Spleen (tissue), 11 donors: ENCODE measurements at regions not wholly inside any gene's neighbourhood (a gene's known extent, or its start where the extent isn't known, plus 50 kb on each side); places are given as distances from the start of the nearest gene placed in this dataset.

Experiments
- DNase-seq: peaks from one replicate; pipeline ENCODE4 v3.0.0-alpha.2; 2020
- H3K27ac ChIP-seq, 8 donors: fragments of 200-600 bp; sonication (generic) in 7 of 8; 1 replicate in 4 of 8; 2 replicates in 4 of 8; pipeline versions ENCODE4 v1.5.0 to v1.8.0; 2016 to 2021; ENCODE audit warnings: inconsistent platforms in 4 of 8, mild to moderate bottlenecking in 4 of 8, moderate library complexity in 1 of 8
- H3K27me3 ChIP-seq, 7 donors: fragments of 200-600 bp; sonication (generic) in 6 of 7; replicated peaks in 1 of 7; 1 replicate in 4 of 7; 2 replicates in 3 of 7; pipeline versions ENCODE4 v1.5.0 to v1.8.0; 2016 to 2021; ENCODE audit warnings: inconsistent platforms in 3 of 7, mild to moderate bottlenecking in 1 of 7
- H3K36me3 ChIP-seq, 6 donors: fragments of 200-600 bp; sonication (generic) in 5 of 6; 1 replicate in 4 of 6; 2 replicates in 2 of 6; pipeline versions ENCODE4 v1.5.0 to v1.8.0; 2016 to 2021; ENCODE audit warnings: inconsistent platforms in 2 of 6
- H3K4me1 ChIP-seq, 6 donors: fragments of 200-600 bp; sonication (generic) in 5 of 6; 1 replicate in 3 of 6; 2 replicates in 3 of 6; pipeline versions ENCODE4 v1.5.0 to v1.8.0; 2016 to 2021; ENCODE audit warnings: inconsistent platforms in 3 of 6
- H3K4me3 ChIP-seq, 8 donors: fragments of 200-600 bp; sonication (generic) in 7 of 8; 1 replicate in 4 of 8; 2 replicates in 4 of 8; pipeline versions ENCODE4 v1.5.0 to v1.8.0; 2016 to 2021; ENCODE audit warnings: inconsistent platforms in 4 of 8, mild to moderate bottlenecking in 4 of 8, moderate library complexity in 2 of 8
- H3K9me3 ChIP-seq, 8 donors: fragments of 200-600 bp; sonication (generic) in 7 of 8; 1 replicate in 4 of 8; 2 replicates in 4 of 8; pipeline versions ENCODE4 v1.5.0 to v1.8.0; 2016 to 2021; ENCODE audit warnings: inconsistent platforms in 4 of 8
- CTCF ChIP-seq, 11 experiments: fragments of 200-600 bp in 7 of 11; fragments of 450-650 bp in 4 of 11; sonication (generic) in 4 of 11; IDR thresholded peaks in 8 of 11; conservative IDR thresholded peaks in 3 of 11; 1 replicate in 7 of 11; 2 replicates in 4 of 11; pipeline versions ENCODE4 v1.4.0 to v1.8.0; 2016 to 2021; ENCODE audit warnings: antibody characterized with exemption in 11 of 11, inconsistent platforms in 4 of 11, mild to moderate bottlenecking in 1 of 11
- POLR2A ChIP-seq, 3 donors: fragments of 450-650 bp; IDR thresholded peaks; one replicate each; pipeline ENCODE4 v1.5.1; 2017; ENCODE audit warnings: antibody characterized with exemption in 3 of 3, mild to moderate bottlenecking in 1 of 3
- POLR2AphosphoS5 ChIP-seq, 3 donors: sonication (generic); formaldehyde crosslinking; IDR thresholded peaks; one replicate each; pipeline ENCODE4 v1.5.1; 2017; ENCODE audit warnings: antibody characterized with exemption in 3 of 3
- WGBS, 5 donors: extraction: QIAGEN DNeasy Blood & Tissue Kit in 3 of 5; methylation state at CpG; one replicate each; pipeline versions ENCODE4 v1.1.5 to v1.1.7; 2013 to 2018; 5-methylcytosine and 5-hydroxymethylcytosine counted together
- intact Hi-C: fragments of 100-400 bp; cut with DNase I; formaldehyde crosslinking; loops from one replicate; pipeline ENCODE4 v1.15.0; 2023; ENCODE audit warnings: low total_unique reads
- donor health status: healthy with polysubstance abuse.
- donor health status: DM: no; HTN: no; CAD: no; lungs with moderate emphysema.
- donor health status: DM: no; HTN: no; CAD: no.
- donor health status: Bipolar disorder and iron deficiency.
- donor health status: healthy.
- donor health status: DM: no; HTN: no; CAD: no.
- donor health status: DM: yes; HTN: yes; CAD: no.

GRCh38 chr7:116443101-116443523 lies 56.4 kb upstream of the CAV2 start:
- intact Hi-C loops, result no loop called here
- no peak for DNase-seq

GRCh38 chr7:116443646-116444045 lies 55.9 kb upstream of the CAV2 start:
- no peak overlapping the region for H3K4me3 ChIP-seq
- no peak for DNase-seq
- H3K27me3 ChIP-seq, result no peaks in the 10 kb centered on the region
- intact Hi-C loops, result no loop called here
- H3K9me3 ChIP-seq, result no peaks in the 10 kb centered on the region
- H3K27ac ChIP-seq, result no peak overlapping the region
- TF ChIP-seq POLR2A (IDR thresholded peaks at IDR 0.05) (no peak), POLR2AphosphoS5 (IDR thresholded peaks at IDR 0.05) (no peak), CTCF (IDR thresholded peaks at IDR 0.05 in 8 of 11, conservative IDR thresholded peaks at IDR 0.05 in 3 of 11) (no peak)
- H3K4me1 ChIP-seq, result no peaks in the 10 kb centered on the region
- H3K36me3 ChIP-seq, result no peaks in the 10 kb centered on the region
- 83 to 98% (median 90%) methylated on average over 3 of the region's 3 CpGs for WGBS, 5 donors

More at GRCh38 chr7:116443101-116443523, 56.4 kb upstream of the CAV2 start:
- Histone ChIP-seq H3K27ac (no peak overlapping the region), H3K36me3 (no peaks in the 10 kb centered on the region), H3K4me1 (no peaks in the 10 kb centered on the region), H3K27me3 (no peaks in the 10 kb centered on the region), H3K4me3 (no peak overlapping the region), H3K9me3 (no peaks in the 10 kb centered on the region)
- TF ChIP-seq POLR2A (IDR thresholded peaks at IDR 0.05), result no peak
- no peak for TF ChIP-seq CTCF (IDR thresholded peaks at IDR 0.05 in 8 of 11, conservative IDR thresholded peaks at IDR 0.05 in 3 of 11)
- TF ChIP-seq POLR2AphosphoS5 (IDR thresholded peaks at IDR 0.05), result no peak
- 57 to 73% (median 71%) methylated on average over 1 of the region's 1 CpG for WGBS, 5 donors

- Histone ChIP-seq H3K9me3 (no peaks in the 10 kb centered on the region), H3K4me1 (no peaks in the 10 kb centered on the region), H3K4me3 (no peak overlapping the region), H3K36me3 (no peaks in the 10 kb centered on the region), H3K27me3 (no peaks in the 10 kb centered on the region), H3K27ac (peak overlapping the region in 3 of 8 donors; percentile 8 to 41 (median 34))
- no peak for DNase-seq
- 67 to 72% (median 71%) methylated on average over 6 of the region's 6 CpGs for WGBS, 5 donors
- TF ChIP-seq POLR2A (IDR thresholded peaks at IDR 0.05) (no peak), CTCF (IDR thresholded peaks at IDR 0.05 in 8 of 11, conservative IDR thresholded peaks at IDR 0.05 in 3 of 11) (no peak), POLR2AphosphoS5 (IDR thresholded peaks at IDR 0.05) (no peak)
- intact Hi-C loops, result no loop called here
Measured at GRCh38 chr7:116445447-116446211, 53.9 kb upstream of the CAV2 start.

- no peaks in the 10 kb centered on the region for H3K36me3 ChIP-seq
- no peaks in the 10 kb centered on the region for H3K4me1 ChIP-seq
- H3K27ac ChIP-seq, result peak overlapping the region in 4 of 8 donors; percentile 4 to 41 (median 24)
- no peaks in the 10 kb centered on the region for H3K9me3 ChIP-seq
- DNase-seq, result no peak
- TF ChIP-seq POLR2AphosphoS5 (IDR thresholded peaks at IDR 0.05) (no peak), POLR2A (IDR thresholded peaks at IDR 0.05) (no peak), CTCF (IDR thresholded peaks at IDR 0.05 in 8 of 11, conservative IDR thresholded peaks at IDR 0.05 in 3 of 11) (no peak)
- H3K4me3 ChIP-seq, result no peak overlapping the region
- H3K27me3 ChIP-seq, result no peaks in the 10 kb centered on the region
- WGBS, 5 donors, result 69 to 82% (median 70%) methylated on average over 5 of the region's 5 CpGs
- intact Hi-C loops, result no loop called here
Measured at GRCh38 chr7:116446212-116446855, 53.2 kb upstream of the CAV2 start.
